ENCODE measurements at regions not wholly inside any gene's neighbourhood (a gene's known extent, or its start where the extent isn't known, plus 50 kb on each side); places are given as distances from the start of the nearest gene placed in this dataset.
"Not testable (repeated sequence)": the region's sequence is repeated elsewhere in the genome, so short reads cannot be mapped to it uniquely, and the experiment has no call there.

- DNase-seq (ENCODE audit: low read depth); in situ Hi-C loops (cut with HindIII; ENCODE audit: low pct_unique_long_range_greater_than_20kb, low sequenced_read_pairs): not testable (repeated sequence)
These were observed 53.6 kb upstream of the MAPK10 start for GRCh38 chr4:86413426-86413825.

- DNase-seq (ENCODE audit: low read depth): no peak
- in situ Hi-C loops (cut with HindIII; ENCODE audit: low pct_unique_long_range_greater_than_20kb, low sequenced_read_pairs): no loop called here
These were observed 54.8 kb upstream of the MAPK10 start for GRCh38 chr4:86414686-86415085.

GRCh38 chr4:86416081-86416480 is 56.2 kb upstream of the MAPK10 start:
- in situ Hi-C loops (cut with HindIII; ENCODE audit: low pct_unique_long_range_greater_than_20kb, low sequenced_read_pairs): no loop called here
- DNase-seq (ENCODE audit: low read depth): no peak

GRCh38 chr4:86421461-86421860 is 61.6 kb upstream of the MAPK10 start:
- in situ Hi-C loops (cut with HindIII; ENCODE audit: low pct_unique_long_range_greater_than_20kb, low sequenced_read_pairs): no loop called here
- DNase-seq (ENCODE audit: low read depth): no peak

GRCh38 chr4:86431543-86432116 is 71.8 kb upstream of the MAPK10 start:
- in situ Hi-C loops (cut with HindIII; ENCODE audit: low pct_unique_long_range_greater_than_20kb, low sequenced_read_pairs): no loop called here
- DNase-seq (ENCODE audit: low read depth): no peak

- DNase-seq (ENCODE audit: low read depth): no peak
These were observed 72.8 kb upstream of the MAPK10 start for GRCh38 chr4:86432559-86433134.

GRCh38 chr4:86439293-86439692 is 79.4 kb upstream of the MAPK10 start:
- DNase-seq (ENCODE audit: low read depth): no peak
- in situ Hi-C loops (cut with HindIII; ENCODE audit: low pct_unique_long_range_greater_than_20kb, low sequenced_read_pairs): no loop called here

More at GRCh38 chr4:86432559-86433134, 72.8 kb upstream of the MAPK10 start:
- in situ Hi-C loops (cut with HindIII; ENCODE audit: low pct_unique_long_range_greater_than_20kb, low sequenced_read_pairs): no loop called here

GRCh38 chr4:86441175-86441936 is 81.5 kb upstream of the MAPK10 start:
- peak; percentile 79 for DNase-seq (ENCODE audit: low read depth)
- in situ Hi-C loops (cut with HindIII; ENCODE audit: low pct_unique_long_range_greater_than_20kb, low sequenced_read_pairs): no loop called here

GRCh38 chr4:86442881-86443280 is 83.0 kb upstream of the MAPK10 start:
- in situ Hi-C loops (cut with HindIII; ENCODE audit: low pct_unique_long_range_greater_than_20kb, low sequenced_read_pairs): no loop called here
- no peak for DNase-seq (ENCODE audit: low read depth)

GRCh38 chr4:86443495-86443894 is 83.6 kb upstream of the MAPK10 start:
- in situ Hi-C loops (cut with HindIII; ENCODE audit: low pct_unique_long_range_greater_than_20kb, low sequenced_read_pairs): no loop called here
- DNase-seq (ENCODE audit: low read depth): no peak

- in situ Hi-C loops (cut with HindIII; ENCODE audit: low pct_unique_long_range_greater_than_20kb, low sequenced_read_pairs): no loop called here
- DNase-seq (ENCODE audit: low read depth): no peak
These were observed 87.1 kb upstream of the MAPK10 start for GRCh38 chr4:86446996-86447395.

GRCh38 chr4:86448871-86449270 is 89.0 kb upstream of the MAPK10 start:
- in situ Hi-C loops (cut with HindIII; ENCODE audit: low pct_unique_long_range_greater_than_20kb, low sequenced_read_pairs): no loop called here
- DNase-seq (ENCODE audit: low read depth): no peak

- no peak for DNase-seq (ENCODE audit: low read depth)
These were observed 90.1 kb upstream of the MAPK10 start for GRCh38 chr4:86449746-86450588.

GRCh38 chr4:86450861-86451260 is 91.0 kb upstream of the MAPK10 start:
- in situ Hi-C loops (cut with HindIII; ENCODE audit: low pct_unique_long_range_greater_than_20kb, low sequenced_read_pairs): no loop called here
- DNase-seq (ENCODE audit: low read depth): no peak

More at GRCh38 chr4:86449746-86450588, 90.1 kb upstream of the MAPK10 start:
- in situ Hi-C loops (cut with HindIII; ENCODE audit: low pct_unique_long_range_greater_than_20kb, low sequenced_read_pairs): no loop called here

GRCh38 chr4:86451560-86452330 is 91.9 kb upstream of the MAPK10 start:
- in situ Hi-C loops (cut with HindIII; ENCODE audit: low pct_unique_long_range_greater_than_20kb, low sequenced_read_pairs): no loop called here
- DNase-seq (ENCODE audit: low read depth): no peak

GRCh38 chr4:86452422-86452891 is 92.6 kb upstream of the MAPK10 start:
- DNase-seq (ENCODE audit: low read depth): no peak
- in situ Hi-C loops (cut with HindIII; ENCODE audit: low pct_unique_long_range_greater_than_20kb, low sequenced_read_pairs): no loop called here

- peak; percentile 32 for DNase-seq (ENCODE audit: low read depth)
- in situ Hi-C loops (cut with HindIII; ENCODE audit: low pct_unique_long_range_greater_than_20kb, low sequenced_read_pairs): no loop called here
These were observed 93.2 kb upstream of the MAPK10 start for GRCh38 chr4:86452924-86453531.
